ENCODE measurements at regions not wholly inside any gene's neighbourhood (a gene's known extent, or its start where the extent isn't known, plus 50 kb on each side); places are given as distances from the start of the nearest gene placed in this dataset.

GRCh38 chr15:37229855-37230619 lies 129.7 kb upstream of the MEIS2 start:
- no peak for ATAC-seq
- H3K4me1 Mint-ChIP-seq = no peaks in the 10 kb centered on the region

GRCh38 chr15:37245358-37245757 lies 145.0 kb upstream of the MEIS2 start:
- H3K79me2 ChIP-seq (replicated peaks; ENCODE audit: insufficient read depth) = no peaks in the 10 kb centered on the region
- no peaks in the 10 kb centered on the region for H3F3A ChIP-seq (replicated peaks; ENCODE audit: low read depth)
- no peak overlapping the region for H3K27ac ChIP-seq (ENCODE audit: low read depth)
- H4K20me1 ChIP-seq (replicated peaks; ENCODE audit: insufficient read depth) = no peaks in the 10 kb centered on the region
- Mint-ChIP-seq H3K4me3 (no peak overlapping the region), H3K27me3 (ENCODE audit: insufficient read depth, low read depth, poor library complexity) (no peaks in the 10 kb centered on the region), H3K27ac (no peak overlapping the region), H3K9me3 (no peaks in the 10 kb centered on the region), H3K4me1 (peaks cover 3% of the 10 kb centered on the region; the same call in 2 of the 3 replicates), H3K36me3 (ENCODE audit: low read depth) (no peaks in the 10 kb centered on the region)
- no peaks in the 10 kb centered on the region for H3K4me1 ChIP-seq (ENCODE audit: insufficient read depth)
- ATAC-seq (no peak), DNase-seq (ENCODE audit: low spot score) (no peak)
- no peaks in the 10 kb centered on the region for H3K36me3 ChIP-seq (ENCODE audit: insufficient read depth)
- no peaks in the 10 kb centered on the region for H3K27me3 ChIP-seq (ENCODE audit: insufficient read depth)
- no peaks in the 10 kb centered on the region for H3K9me2 ChIP-seq (ENCODE audit: insufficient read depth)
- no peak overlapping the region for H3K4me2 ChIP-seq
- H3K4me3 ChIP-seq = no peak overlapping the region
- H2AFZ ChIP-seq = no peak overlapping the region
- TF ChIP-seq ZNF462 (CRISPR knock-in tag; IDR thresholded peaks at IDR 0.05) (no peak), CTCF (conservative IDR thresholded peaks at IDR 0.05; ENCODE audit: low read depth in 2 of 2) (no peak), REST (IDR thresholded peaks at IDR 0.05; ENCODE audit: unreplicated experiment) (no peak), POLR2AphosphoS5 (IDR thresholded peaks at IDR 0.05; ENCODE audit: low read depth) (no peak), ZNF114 (CRISPR knock-in tag; IDR thresholded peaks at IDR 0.05) (no peak), NANOG (IDR thresholded peaks at IDR 0.05; ENCODE audit: borderline replicate concordance) (no peak), ZNF331 (CRISPR knock-in tag; IDR thresholded peaks at IDR 0.05; ENCODE audit: low read depth) (no peak), EZH2phosphoT487 (IDR thresholded peaks at IDR 0.05; ENCODE audit: unreplicated experiment) (no peak), JUNB (IDR thresholded peaks at IDR 0.05; ENCODE audit: unreplicated experiment) (no peak)

More at GRCh38 chr15:37229855-37230619, 129.7 kb upstream of the MEIS2 start:
- DNase-seq (ENCODE audit: low spot score) = no peak
- no peak overlapping the region for H3K4me3 Mint-ChIP-seq
- Histone ChIP-seq H3K79me2 (replicated peaks; ENCODE audit: insufficient read depth) (no peaks in the 10 kb centered on the region), H3K9me2 (ENCODE audit: insufficient read depth) (peaks cover 10% of the 10 kb centered on the region), H3K4me2 (no peak overlapping the region), H4K20me1 (replicated peaks; ENCODE audit: insufficient read depth) (no peaks in the 10 kb centered on the region), H3K4me1 (ENCODE audit: insufficient read depth) (no peaks in the 10 kb centered on the region), H3K4me3 (no peak overlapping the region), H3F3A (replicated peaks; ENCODE audit: low read depth) (no peaks in the 10 kb centered on the region), H3K36me3 (ENCODE audit: insufficient read depth) (no peaks in the 10 kb centered on the region), H3K27ac (ENCODE audit: low read depth) (no peak overlapping the region), H3K27me3 (ENCODE audit: insufficient read depth) (no peaks in the 10 kb centered on the region), H2AFZ (no peak overlapping the region)
- TF ChIP-seq EZH2phosphoT487 (IDR thresholded peaks at IDR 0.05; ENCODE audit: unreplicated experiment) (no peak), CREB1 (CRISPR knock-in tag; IDR thresholded peaks at IDR 0.05; ENCODE audit: low read depth) (no peak), ZNF114 (CRISPR knock-in tag; IDR thresholded peaks at IDR 0.05) (no peak)
- H3K36me3 Mint-ChIP-seq (ENCODE audit: low read depth) = no peaks in the 10 kb centered on the region
- H3K9me3 Mint-ChIP-seq = peaks cover 3% of the 10 kb centered on the region; the same call in 2 of the 3 replicates
- H3K27ac Mint-ChIP-seq = no peak overlapping the region
- H3K27me3 Mint-ChIP-seq (ENCODE audit: insufficient read depth, low read depth, poor library complexity) = no peaks in the 10 kb centered on the region

Data from GM23338 (cell line).